ENCODE measurements at regions not wholly inside any gene's neighbourhood (a gene's known extent, or its start where the extent isn't known, plus 50 kb on each side); places are given as distances from the start of the nearest gene placed in this dataset.

GRCh38 chr2:57809230-57809629 lies 237.4 kb upstream of the VRK2 start:
- DNase-seq (ENCODE audit: low read depth in 2 of 2), result no peak

DNA sequence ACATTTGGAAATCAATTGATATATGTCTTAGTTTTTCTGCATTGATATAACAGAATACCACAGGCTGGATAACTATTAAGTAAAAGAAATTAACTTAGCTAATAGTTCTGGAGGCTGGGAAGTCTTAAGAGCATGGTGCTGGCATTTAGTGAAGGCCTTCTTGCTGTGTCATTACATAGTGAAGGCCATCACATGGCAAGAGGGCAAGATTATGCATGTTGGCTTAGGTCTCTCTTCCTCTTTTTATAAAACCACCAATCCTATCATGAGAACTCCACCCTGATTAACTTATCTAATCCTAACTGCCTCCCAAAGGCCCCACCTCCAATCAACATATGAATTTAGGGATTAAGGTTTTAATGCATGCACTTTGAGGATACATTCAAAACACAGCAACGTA lies 225.5 kb upstream of the VRK2 start:
- no peak for DNase-seq (ENCODE audit: low read depth in 2 of 2)

DNA sequence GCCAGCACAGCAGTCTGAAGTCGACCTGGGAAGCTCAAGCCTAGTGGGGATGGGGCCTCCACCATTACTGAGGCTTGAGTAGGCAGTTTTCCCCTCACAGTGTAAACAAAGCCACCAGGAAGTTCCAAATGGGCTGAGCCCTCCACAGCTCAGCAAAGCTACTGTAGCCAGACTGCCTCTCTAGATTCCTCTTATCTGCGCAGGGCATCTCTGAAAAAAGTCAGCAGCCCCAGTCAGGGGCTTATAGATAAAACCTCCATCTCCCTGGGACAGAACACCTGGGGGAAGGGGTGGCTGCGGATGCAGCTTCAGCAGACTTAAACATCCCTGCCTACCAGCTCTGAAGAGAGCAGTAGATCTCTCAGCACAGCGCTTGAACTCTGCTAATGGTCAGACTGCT lies 218.4 kb upstream of the VRK2 start:
- DNase-seq (ENCODE audit: low read depth in 2 of 2), result no peak

DNA sequence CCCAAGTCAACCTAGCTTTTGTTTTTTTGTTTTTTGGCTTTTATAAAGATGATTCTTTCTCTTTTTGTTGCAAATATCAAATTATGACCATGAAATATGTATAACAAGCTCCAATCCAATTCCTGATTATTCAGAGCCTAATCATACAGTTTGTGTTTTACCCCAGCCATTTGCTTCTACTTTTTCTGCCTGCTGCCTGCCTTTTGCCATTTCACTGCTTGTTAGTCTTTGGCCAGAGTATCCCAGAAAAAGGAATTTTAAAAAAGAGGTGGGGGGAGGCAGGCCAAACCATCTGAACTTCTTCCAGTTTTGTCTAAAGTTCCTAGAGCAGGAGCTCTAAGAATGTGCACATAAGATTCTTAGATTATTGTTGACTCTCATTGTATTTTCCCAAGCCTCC lies 211.9 kb upstream of the VRK2 start:
- DNase-seq (ENCODE audit: low read depth in 2 of 2), result no peak

DNA sequence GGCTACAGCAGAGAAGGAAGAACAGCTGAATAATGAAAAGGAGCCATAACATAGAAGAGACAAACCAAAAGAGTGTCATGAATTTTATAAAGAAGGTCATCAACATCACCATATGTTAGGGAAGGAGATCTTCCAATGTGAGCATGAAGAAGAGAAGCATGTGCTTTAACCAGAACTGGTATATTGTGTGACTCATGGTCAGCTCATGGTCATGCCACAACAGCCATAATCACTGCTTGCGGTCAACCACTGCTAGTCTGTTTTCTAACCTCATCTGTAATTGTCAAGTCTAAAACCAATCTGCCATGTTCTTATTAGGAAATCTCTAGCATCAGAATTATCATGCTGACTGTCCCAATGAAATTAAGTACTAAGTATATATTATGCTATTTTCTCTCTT lies 204.1 kb upstream of the VRK2 start:
- no peak for DNase-seq (ENCODE audit: low read depth in 2 of 2)

DNA sequence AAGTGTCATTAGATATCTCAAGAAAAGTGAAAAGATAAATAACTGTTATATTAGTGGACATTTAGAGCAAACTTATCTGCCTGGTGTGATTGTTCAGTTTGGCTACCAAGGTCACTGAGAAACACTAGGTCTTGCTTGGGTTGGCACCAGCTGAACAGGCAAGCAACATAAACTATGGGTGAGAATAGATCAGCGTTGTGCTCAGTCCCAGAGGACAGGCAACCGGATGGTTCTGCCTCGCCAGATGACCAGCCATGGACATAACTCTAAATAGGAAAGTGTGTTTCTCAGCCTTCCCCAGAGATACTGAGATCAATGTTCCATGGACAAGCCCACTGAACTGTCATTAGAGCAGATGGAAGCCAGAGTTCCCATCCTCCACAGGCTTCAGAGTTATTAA lies 203.4 kb upstream of the VRK2 start:
- DNase-seq (ENCODE audit: low read depth in 2 of 2), result no peak

- DNase-seq (ENCODE audit: low read depth in 2 of 2), result no peak
These were observed 197.9 kb upstream of the VRK2 start for GRCh38 chr2:57848723-57849122.

GRCh38 chr2:57849843-57850242 lies 196.8 kb upstream of the VRK2 start:
- DNase-seq (ENCODE audit: low read depth in 2 of 2), result no peak

DNA sequence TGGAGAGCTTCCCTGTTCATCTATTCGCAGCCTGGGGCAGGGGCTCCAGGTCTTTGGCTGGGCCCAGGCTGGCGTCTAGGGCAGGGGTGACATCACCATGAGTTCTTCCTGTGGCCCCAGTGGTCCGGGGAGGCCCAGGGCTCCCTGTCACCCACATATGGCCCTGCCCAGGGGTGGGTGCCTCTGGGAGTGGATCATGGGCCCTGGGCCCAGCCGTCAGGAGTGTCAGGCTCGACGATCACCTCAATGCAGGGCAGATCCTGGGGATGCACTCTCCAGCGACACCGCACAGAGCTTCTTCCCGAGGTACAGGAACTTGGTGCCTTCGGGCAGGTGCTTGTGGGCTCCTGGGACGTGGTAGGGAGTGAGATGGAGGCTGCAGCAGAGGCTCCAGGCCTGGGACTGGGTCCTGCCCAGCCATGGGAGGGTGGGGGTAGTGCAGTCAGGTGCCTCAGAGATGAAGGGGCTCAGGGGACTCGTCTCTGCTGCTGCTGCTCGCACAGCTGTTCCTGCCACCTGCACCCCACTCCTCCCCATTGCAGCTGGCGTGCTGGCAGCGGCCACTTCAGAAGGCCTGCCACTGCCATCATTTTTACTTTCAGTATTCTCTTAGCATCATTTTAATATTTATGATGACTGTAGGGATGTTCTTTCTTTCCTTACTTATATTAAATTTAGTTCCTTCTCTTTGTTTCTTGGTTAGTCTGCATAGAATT lies 196.0 kb upstream of the VRK2 start:
- no peak for DNase-seq (ENCODE audit: low read depth in 2 of 2)

DNA sequence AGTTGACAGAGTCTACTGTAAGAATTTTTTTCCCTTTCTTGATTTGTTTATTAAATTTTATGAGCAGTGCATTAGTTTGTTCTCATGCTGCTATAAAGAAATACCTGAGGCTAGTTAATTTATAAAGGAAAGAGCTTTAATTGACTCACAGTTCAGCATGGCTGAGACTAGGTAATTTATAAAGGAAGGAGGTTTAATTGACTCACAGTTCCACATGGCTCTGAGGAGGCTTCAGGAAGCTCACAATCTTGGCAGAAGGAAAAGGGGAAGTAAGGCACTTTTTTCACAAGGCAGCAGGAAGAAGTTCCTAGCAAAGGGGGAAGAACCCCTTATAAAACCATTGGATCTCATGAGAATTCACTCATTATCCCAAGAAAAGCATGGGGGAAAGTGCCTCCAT lies 191.4 kb upstream of the VRK2 start:
- no peak for DNase-seq (ENCODE audit: low read depth in 2 of 2)

GRCh38 chr2:57859755-57860154 lies 186.9 kb upstream of the VRK2 start:
- no peak for DNase-seq (ENCODE audit: low read depth in 2 of 2)

- no peak for DNase-seq (ENCODE audit: low read depth in 2 of 2)
These were observed 184.5 kb upstream of the VRK2 start for GRCh38 chr2:57862153-57862552.

DNA sequence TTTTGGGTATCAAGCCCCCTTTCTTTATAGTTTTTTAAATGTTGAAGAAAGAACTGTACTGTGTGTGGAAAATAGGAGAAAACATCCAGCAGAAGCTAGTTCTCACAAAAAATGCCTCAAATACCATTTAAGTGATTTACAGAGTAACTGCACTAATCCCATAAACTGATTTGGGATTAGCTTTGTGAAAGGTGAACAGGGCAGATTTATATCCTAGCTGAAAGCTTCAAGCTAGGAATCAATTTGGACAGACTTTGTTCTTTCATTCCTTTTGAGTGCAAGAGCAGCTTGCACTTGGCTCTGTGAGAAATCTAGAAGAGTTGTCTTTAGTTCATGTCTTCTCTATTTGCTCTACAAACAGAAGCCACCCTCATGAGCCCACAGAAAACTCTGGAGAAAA lies 183.9 kb upstream of the VRK2 start:
- DNase-seq (ENCODE audit: low read depth in 2 of 2), result no peak

GRCh38 chr2:57864926-57865325 lies 181.7 kb upstream of the VRK2 start:
- no peak for DNase-seq (ENCODE audit: low read depth in 2 of 2)

DNA sequence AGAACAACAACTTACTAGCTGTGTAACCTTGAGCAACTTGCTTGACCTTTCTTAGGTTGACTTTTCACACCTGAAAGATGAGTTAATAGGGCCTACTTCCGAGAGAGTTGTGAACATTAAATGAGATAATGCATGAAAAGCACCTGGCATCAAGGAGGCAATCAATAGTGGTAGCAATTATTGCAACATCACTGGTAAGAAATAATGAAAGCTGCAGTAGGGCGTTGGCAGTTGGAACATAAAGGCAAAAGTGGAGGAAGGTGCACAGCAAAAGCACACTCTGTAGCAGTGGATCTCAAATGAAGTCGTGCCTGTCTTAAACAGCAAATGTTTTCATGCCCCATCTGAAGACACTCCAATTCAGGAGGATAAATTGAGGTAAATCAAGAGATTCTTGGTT lies 178.9 kb upstream of the VRK2 start:
- no peak for DNase-seq (ENCODE audit: low read depth in 2 of 2)

DNA sequence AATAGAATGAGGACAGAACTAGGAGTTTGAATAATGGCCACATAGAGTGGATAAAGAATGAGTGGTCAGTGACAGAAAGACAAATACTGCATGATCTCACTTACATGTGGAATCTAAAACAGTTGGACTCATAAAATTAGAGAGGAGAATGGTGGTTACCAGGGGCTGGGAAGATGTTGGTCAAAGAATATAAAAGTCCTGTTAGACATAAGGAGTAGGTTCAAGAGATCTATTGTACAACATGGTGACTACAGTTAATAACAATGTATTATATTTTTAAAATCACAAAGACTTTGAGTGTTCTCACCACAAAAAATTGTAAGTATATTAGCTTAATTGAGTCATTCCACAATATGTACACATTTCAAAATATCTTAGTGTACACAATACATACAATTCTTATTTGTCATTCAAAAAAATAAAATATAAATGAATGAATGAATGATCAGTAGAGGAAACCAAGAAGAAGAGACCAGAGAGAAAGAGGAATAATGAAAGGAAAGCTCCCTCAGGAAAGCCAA lies 177.9 kb upstream of the VRK2 start:
- DNase-seq (ENCODE audit: low read depth in 2 of 2), result no peak

- no peak for DNase-seq (ENCODE audit: low read depth in 2 of 2)
These were observed 176.8 kb upstream of the VRK2 start for GRCh38 chr2:57869758-57870344.

GRCh38 chr2:57876313-57876712 lies 170.3 kb upstream of the VRK2 start:
- no peak for DNase-seq (ENCODE audit: low read depth in 2 of 2)

GRCh38 chr2:57877811-57878170 lies 168.8 kb upstream of the VRK2 start:
- DNase-seq (ENCODE audit: low read depth in 2 of 2), result no peak

DNA sequence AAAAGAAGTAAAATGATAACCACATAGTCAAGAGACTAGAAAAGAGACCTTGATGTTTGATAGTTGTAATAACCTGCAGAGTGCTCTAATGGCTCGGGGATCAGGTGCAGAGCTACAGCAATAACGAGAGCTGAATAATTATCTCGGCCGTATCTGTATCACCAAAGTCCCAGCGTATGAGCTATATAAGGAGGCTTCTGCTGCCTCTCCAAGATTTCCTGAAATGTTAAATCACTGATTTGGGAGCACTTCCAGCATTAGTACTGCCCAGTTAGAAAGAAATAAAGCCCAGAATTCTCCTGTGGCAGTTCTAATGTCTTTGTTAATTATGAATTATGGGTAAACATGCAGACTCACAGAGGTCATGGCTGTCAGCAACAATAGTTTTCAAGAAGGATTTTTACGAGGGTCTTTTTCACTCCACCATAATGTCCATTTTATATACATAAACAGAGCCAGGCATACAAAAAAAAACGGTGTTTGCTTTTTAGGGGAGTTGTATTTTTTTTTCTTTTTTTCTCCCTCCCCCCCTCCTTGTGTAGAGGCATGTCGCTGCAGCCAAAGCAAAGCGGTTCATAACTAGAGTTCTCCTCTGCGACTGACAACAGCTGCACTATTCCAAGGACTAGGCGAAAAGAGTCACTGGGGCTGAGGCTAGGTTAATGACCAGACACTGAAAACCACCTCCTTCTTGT lies 168.3 kb upstream of the VRK2 start:
- DNase-seq (ENCODE audit: low read depth in 2 of 2), result no peak

- no peak for DNase-seq (ENCODE audit: low read depth in 2 of 2)
These were observed 167.8 kb upstream of the VRK2 start for GRCh38 chr2:57878866-57879210.

GRCh38 chr2:57880446-57880845 lies 166.2 kb upstream of the VRK2 start:
- no peak for DNase-seq (ENCODE audit: low read depth in 2 of 2)

DNA sequence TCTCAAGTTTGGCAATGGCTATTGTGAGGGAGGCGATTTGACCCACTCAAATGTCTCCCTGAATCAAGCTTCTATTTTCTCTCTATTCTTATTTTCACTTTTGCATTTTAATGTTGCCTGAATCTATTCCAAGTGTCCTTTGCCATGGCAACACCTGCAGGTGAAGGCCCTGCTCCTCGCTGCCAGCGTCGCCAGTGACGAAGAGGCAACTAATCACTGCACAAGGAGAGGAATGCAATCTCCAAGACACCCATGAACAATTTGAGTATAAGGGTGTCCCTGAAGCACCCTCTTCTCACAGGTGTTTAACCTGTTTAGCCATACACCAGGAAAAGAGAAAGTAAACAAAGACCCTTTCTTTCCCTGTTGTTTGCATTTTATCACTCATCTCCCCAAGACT lies 165.6 kb upstream of the VRK2 start:
- no peak for DNase-seq (ENCODE audit: low read depth in 2 of 2)
